Cardiac septum (tissue), 1 donor: ENCODE measurements at regions not wholly inside any gene's neighbourhood (a gene's known extent, or its start where the extent isn't known, plus 50 kb on each side); places are given as distances from the start of the nearest gene placed in this dataset.

Experiments
- DNase-seq: peaks from one replicate; pipeline ENCODE4 v3.0.0-alpha.2; 2020; ENCODE audit warnings: low spot score
- intact Hi-C: fragments of 100-400 bp; cut with DNase I; formaldehyde crosslinking; loops from one replicate; pipeline ENCODE4 v1.14.0; 2022
- donor health status: DM: no; HTN: no; CAD: no.

GRCh38 chr11:115684135-115684534, 179.9 kb upstream of the CADM1 start:
- intact Hi-C loops, result no loop called here
- no peak for DNase-seq

- intact Hi-C loops, result no loop called here
- no peak for DNase-seq
These were observed 178.7 kb upstream of the CADM1 start for GRCh38 chr11:115682888-115683287.

GRCh38 chr11:115682101-115682500, 177.9 kb upstream of the CADM1 start:
- intact Hi-C loops, result no loop called here
- no peak for DNase-seq

- DNase-seq, result no peak
- intact Hi-C loops, result loop anchor here (10.0 kb wide), 1 partner anchor 345 kb away; no protein-coding TSS in a partner anchor
These were observed 175.7 kb upstream of the CADM1 start for GRCh38 chr11:115679945-115680344.

DNA sequence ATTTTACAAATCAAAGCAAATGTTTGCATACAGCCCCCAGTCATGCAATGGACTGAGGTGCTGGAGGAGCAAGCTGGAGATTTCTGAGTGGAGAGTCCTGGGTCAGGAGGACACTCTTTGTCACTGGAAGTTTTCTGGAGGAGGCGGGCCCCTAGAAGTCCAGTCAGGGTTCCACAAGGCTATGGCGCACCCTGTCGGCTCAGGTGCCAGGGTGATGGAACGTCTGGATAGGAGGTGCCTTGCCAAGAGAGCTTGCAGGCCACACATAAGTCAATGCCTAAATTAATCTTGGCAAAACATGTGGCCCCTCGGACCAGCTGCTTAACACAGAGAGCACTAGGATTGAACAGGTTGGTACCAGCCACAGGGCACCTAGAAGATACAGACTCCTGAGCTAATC, 174.7 kb upstream of the CADM1 start:
- no peak for DNase-seq
- intact Hi-C loops, result loop anchor here (10.0 kb wide), 1 partner anchor 344 kb away; no protein-coding TSS in a partner anchor

DNA sequence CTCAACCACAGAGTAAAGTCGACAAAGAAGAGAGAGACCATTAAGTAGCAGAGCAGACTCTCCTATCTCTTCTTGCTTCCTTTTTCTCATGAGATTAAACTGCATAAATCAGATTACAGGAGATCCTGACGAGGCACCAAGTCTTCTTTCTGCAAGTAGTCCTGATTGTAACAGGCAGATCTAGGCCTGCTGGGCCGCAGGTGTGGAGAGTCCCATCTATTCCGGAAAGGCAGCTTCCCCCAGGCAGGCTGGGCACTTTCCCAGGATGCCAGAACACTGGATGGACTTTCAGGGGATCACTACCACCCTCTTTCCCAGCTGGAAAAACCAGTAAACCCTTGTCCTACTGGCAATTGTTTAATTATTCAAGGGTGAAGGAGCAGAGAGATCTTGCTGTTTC, 173.0 kb upstream of the CADM1 start:
- intact Hi-C loops, result loop anchor here (10.0 kb wide), 1 partner anchor 342 kb away; no protein-coding TSS in a partner anchor
- no peak for DNase-seq

GRCh38 chr11:115676768-115677167, 172.6 kb upstream of the CADM1 start:
- no peak for DNase-seq
- intact Hi-C loops, result loop anchor here (10.0 kb wide), 1 partner anchor 342 kb away; no protein-coding TSS in a partner anchor

- intact Hi-C loops, result loop anchor here (10.0 kb wide), 1 partner anchor 341 kb away; no protein-coding TSS in a partner anchor
These were observed 172.0 kb upstream of the CADM1 start for GRCh38 chr11:115676206-115676605.

DNA sequence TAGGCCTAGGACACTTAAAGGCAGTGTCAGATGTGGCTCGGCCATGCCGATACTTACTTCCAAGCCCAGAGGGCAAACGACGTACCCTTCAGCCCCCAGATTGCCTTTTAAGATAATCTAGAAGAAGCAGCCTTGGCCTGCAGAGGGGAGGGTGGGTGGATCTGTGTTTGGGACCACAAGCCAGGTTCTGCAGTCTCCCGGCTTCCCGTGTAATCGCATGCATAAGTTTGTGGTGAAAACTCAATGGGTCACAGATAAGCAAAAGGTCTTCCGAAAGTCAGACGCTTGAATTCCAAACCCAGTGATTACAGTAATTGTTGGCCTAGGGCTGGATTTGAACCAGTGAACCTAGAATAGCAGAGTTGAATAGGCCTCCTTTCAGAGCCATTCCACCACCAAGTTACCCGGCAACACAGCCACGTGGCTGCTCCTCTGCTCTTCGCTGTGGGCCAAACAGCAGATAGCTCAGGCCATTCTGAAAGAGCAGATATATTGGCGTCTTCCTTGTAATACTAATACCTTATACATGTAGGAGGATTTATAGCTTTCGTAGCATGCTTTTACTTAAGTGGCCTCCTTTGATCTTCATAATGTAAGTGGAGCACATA, 170.8 kb upstream of the CADM1 start:
- DNase-seq, result no peak
- intact Hi-C loops, result loop anchor here (10.0 kb wide), 1 partner anchor 340 kb away; no protein-coding TSS in a partner anchor

More at GRCh38 chr11:115676206-115676605, 172.0 kb upstream of the CADM1 start:
- DNase-seq, result no peak

DNA sequence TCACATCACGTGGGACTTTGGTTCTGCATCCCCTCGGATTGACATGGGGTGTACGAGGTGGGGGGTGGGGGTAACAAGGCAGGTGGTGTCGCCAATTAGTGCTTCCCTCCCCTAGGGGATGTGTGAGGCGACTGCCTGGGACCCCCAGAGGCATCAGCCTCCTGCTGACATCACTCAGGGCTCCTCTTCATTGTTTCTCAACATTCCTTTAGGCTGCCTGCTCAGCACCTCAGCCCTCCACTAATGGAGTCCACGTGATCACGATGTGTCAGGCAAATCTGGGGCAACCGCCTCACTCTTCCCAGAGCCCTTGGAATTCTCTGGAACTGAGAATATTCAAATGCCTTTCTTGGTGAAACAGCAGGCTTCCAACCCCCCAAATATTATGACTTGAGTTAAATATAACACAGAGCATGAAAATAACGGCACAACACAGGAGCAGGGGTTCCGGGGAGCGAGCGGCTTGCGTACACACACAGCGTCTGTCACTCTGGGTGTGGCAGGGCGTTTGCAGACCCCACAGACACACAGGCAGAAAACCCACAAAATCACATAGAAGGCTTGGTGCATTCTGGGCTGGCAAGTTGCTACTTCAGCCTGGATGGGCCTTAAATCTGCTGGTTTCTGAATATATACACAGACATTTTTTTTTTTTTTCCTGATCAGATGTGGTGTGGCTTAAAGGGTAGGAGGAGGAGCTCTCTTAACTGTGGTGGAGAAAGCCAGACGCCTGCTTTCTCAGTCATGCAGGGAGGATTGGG, 170.1 kb upstream of the CADM1 start:
- intact Hi-C loops, result loop anchor here (10.0 kb wide), 1 partner anchor 340 kb away; no protein-coding TSS in a partner anchor
- no peak for DNase-seq

GRCh38 chr11:115673720-115674119, 169.5 kb upstream of the CADM1 start:
- intact Hi-C loops, result loop anchor here (10.0 kb wide), 1 partner anchor 339 kb away; no protein-coding TSS in a partner anchor
- DNase-seq, result no peak

DNA sequence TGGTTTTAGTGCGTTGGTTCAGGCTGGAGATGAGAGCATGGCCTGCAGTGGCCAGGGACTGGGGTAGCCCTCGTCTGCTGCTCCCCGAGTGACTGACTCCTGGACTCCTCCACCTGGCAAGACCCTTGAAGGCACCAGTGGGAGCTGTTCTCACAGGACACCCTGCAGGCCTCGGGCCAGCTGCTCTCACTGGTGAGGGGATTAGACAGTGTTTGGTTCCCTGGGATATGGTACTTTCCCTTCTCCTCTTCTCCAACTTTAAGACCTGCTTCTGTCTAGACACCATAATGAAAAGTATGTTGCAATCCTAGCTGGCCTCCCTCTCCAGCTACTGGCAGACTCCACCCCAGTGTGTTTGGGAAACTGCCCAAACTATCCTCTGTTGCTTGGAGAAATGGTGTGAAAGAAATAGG, 168.8 kb upstream of the CADM1 start:
- intact Hi-C loops, result loop anchor here (10.0 kb wide), 1 partner anchor 338 kb away; no protein-coding TSS in a partner anchor

GRCh38 chr11:115672412-115672811, 168.2 kb upstream of the CADM1 start:
- DNase-seq, result no peak
- intact Hi-C loops, result loop anchor here (10.0 kb wide), 1 partner anchor 338 kb away; no protein-coding TSS in a partner anchor

More for the DNA sequence above, 168.8 kb upstream of the CADM1 start:
- DNase-seq, result no peak

DNA sequence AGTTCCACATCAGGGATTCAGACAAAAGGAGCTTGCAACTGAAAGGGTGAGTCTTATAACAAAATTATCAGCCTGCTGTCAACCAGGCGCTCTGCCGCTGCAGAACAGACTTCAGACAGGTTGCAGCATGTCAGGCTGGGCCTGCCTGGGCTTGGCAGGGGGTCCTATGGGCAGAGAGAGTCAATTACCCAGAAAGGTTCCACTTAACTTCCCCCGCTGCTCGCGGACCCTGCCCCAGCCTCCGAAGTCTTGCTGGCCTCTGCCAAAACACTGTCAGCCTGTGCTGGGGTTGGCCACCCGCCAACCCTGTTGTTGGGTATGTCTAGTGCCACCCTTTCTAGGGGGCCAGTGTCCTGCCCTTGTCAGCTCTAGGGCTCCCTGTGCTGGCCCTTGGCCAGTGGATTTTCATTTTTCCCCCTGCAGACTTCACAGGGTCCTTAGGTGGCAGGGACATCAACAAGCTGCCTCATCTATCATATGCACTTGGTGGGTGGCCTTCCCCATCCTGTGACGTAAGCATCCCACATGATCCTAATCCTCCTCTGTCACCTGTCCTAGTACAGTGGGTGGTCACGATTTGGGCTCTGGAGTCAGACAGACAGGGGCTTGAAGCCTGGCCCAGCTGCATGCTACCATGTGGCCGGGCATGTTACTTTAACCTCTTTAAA, 166.5 kb upstream of the CADM1 start:
- no peak for DNase-seq
- intact Hi-C loops, result loop anchor here (10.0 kb wide), 1 partner anchor 336 kb away; no protein-coding TSS in a partner anchor

GRCh38 chr11:115665958-115666357, 161.7 kb upstream of the CADM1 start:
- DNase-seq, result no peak
- intact Hi-C loops, result no loop called here

DNA sequence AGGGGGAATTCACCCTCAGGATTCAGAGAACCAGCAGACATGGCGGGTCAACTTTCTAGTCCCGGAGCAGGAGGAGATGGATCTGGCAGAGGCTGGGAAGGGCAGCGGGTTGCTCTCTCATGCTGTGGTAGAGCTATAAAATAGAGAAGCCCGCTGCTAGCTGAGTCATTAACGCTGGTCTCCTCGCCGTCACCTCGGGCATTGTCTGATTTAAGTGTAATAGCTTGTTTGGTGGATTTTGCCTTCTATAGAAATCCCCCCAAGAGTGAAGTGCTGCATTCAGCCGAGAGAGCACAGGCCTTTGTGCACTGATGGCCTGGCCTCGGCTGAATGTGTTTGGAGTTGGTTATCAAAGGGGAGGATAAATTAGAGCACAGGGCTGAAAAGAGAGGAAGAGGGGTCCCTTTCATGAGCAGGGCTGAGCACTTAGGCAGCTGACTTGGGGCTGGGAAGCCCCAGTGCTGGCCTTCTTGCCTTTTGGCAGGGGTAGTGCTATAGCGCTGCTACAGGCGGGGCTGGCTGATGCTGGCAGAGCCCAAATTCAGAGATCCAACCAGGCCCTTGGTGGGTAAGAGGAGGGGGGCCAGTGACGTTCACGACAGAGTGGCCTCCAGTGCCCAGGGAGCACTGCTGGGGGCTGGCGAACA, 161.1 kb upstream of the CADM1 start:
- no peak for DNase-seq

DNA sequence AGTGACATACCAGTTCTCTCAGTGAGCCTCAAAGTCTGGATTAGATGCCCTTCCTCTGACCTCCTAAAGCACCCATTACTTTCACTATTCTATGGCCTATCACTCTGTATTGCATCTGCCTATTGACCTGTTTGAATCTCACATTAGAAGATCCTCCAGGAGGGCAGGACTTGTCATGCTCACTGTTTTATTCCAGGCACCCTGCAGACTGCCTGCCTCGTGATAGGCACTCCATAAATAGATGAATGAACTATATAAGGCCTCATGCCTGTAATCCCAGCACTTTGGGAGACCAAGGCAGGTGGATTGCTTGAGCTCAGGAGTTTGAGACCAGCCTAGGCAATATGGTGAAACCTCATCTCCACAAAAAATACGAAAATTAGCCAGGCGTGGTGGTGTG, 160.1 kb upstream of the CADM1 start:
- intact Hi-C loops, result no loop called here

More for the DNA sequence above, 161.1 kb upstream of the CADM1 start:
- intact Hi-C loops, result no loop called here

GRCh38 chr11:115663790-115664189, 159.6 kb upstream of the CADM1 start:
- no peak for DNase-seq
- intact Hi-C loops, result no loop called here

More for the DNA sequence above, 160.1 kb upstream of the CADM1 start:
- DNase-seq, result no peak

GRCh38 chr11:115660030-115660805, 156.0 kb upstream of the CADM1 start:
- DNase-seq, result peak; percentile 58
- intact Hi-C loops, result no loop called here
